Psoas muscle (tissue), 7 donors: ENCODE measurements at regions not wholly inside any gene's neighbourhood (a gene's known extent, or its start where the extent isn't known, plus 50 kb on each side); places are given as distances from the start of the nearest gene placed in this dataset.

Source experiments
- ATAC-seq, 4 donors: fragments of 200-7000 bp; cut with Tn5 transposase; one replicate each; pipeline ENCODE4 v1.9.1; 2020; ENCODE audit warnings: moderate library complexity in 3 of 4, mild to moderate bottlenecking in 2 of 4
- DNase-seq, 2 donors: peaks; one replicate each; pipeline ENCODE4 v3.0.0-alpha.2; 2020
- H3K27ac ChIP-seq: fragments of 200-600 bp; one replicate; pipeline ENCODE4 v1.8.0; 2022
- H3K27me3 ChIP-seq, 3 donors: fragments of 200-600 bp in 1 of 3; one replicate each; pipeline versions ENCODE4 v1.6.1 to v1.8.0; 2013 to 2022; ENCODE audit warnings: low read length in 2 of 3, mild to moderate bottlenecking in 2 of 3, moderate library complexity in 1 of 3; ENCODE audit not compliant: insufficient read depth in 3 of 3
- H3K36me3 ChIP-seq, 2 donors: fragments of 200-600 bp in 1 of 2; one replicate each; pipeline versions ENCODE4 v1.6.1 to v1.8.0; 2013 to 2022; ENCODE audit warnings: low read depth in 1 of 2, mild to moderate bottlenecking in 1 of 2, moderate library complexity in 1 of 2; ENCODE audit not compliant: insufficient read depth in 1 of 2
- H3K4me1 ChIP-seq: fragments of 200-600 bp; one replicate; pipeline ENCODE4 v1.8.0; 2022
- H3K4me3 ChIP-seq: fragments of 200-600 bp; one replicate; pipeline ENCODE4 v1.8.0; 2022; ENCODE audit warnings: mild to moderate bottlenecking
- H3K9me3 ChIP-seq: fragments of 200-600 bp; one replicate; pipeline ENCODE4 v1.8.0; 2022
- WGBS, 3 donors: extraction: QIAGEN DNeasy Blood & Tissue Kit; methylation state at CpG; one replicate each; pipeline versions ENCODE4 v1.1.6 to v1.1.7; 2013; 5-methylcytosine and 5-hydroxymethylcytosine counted together
- intact Hi-C, 2 donors: fragments of 100-400 bp; cut with DNase I; formaldehyde crosslinking; loops; one replicate each; pipeline versions ENCODE4 v1.11.0 to v1.14.2; 2022
- TF ChIP-seq, protein P1 (sequence below): fragments of 200-600 bp; IDR thresholded peaks from one replicate; pipeline ENCODE4 v1.8.0; 2022; ENCODE audit warnings: antibody characterized with exemption
- donor health status: healthy with polysubstance abuse.
- donor health status: DM: no; HTN: no; CAD: no; lungs with moderate emphysema.
- donor health status: Bipolar disorder and iron deficiency.
- donor health status: healthy.
- donor health status: DM: yes; HTN: yes; CAD: no.
- donor health status: DM: no; HTN: no; CAD: no.
- donor health status: DM: yes; HTN: yes; CAD: no.

DNA sequence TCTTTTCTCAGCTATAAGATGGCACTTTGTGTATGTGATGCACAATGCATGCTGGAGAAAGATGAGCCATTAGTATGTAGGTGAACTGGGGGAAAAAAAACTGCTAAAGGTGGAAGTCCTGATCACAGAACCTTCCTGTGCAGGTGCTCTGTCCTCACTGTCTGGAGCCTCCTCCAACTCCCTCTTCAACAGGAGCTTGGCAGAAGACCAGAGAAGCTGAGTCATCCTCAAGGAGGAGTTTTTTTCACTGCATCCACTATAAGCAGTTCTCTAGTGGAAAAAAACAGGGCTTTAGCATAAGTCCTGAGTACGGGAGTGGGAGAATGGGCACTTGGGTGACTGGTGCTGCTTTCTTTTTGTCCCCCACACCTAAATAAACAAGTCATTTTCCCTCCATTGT is 168.4 kb upstream of the CADPS start:
- TF ChIP-seq, protein P1, sequence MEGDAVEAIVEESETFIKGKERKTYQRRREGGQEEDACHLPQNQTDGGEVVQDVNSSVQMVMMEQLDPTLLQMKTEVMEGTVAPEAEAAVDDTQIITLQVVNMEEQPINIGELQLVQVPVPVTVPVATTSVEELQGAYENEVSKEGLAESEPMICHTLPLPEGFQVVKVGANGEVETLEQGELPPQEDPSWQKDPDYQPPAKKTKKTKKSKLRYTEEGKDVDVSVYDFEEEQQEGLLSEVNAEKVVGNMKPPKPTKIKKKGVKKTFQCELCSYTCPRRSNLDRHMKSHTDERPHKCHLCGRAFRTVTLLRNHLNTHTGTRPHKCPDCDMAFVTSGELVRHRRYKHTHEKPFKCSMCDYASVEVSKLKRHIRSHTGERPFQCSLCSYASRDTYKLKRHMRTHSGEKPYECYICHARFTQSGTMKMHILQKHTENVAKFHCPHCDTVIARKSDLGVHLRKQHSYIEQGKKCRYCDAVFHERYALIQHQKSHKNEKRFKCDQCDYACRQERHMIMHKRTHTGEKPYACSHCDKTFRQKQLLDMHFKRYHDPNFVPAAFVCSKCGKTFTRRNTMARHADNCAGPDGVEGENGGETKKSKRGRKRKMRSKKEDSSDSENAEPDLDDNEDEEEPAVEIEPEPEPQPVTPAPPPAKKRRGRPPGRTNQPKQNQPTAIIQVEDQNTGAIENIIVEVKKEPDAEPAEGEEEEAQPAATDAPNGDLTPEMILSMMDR = no peak
- intact Hi-C loops = no loop called here
- no peaks in the 10 kb centered on the region for H3K36me3 ChIP-seq
- no peak overlapping the region for H3K27ac ChIP-seq
- H3K4me3 ChIP-seq = no peak overlapping the region
- H3K27me3 ChIP-seq = no peaks in the 10 kb centered on the region
- DNase-seq (no peak), ATAC-seq (no peak)
- H3K4me1 ChIP-seq = no peaks in the 10 kb centered on the region
- 41 to 64% (median 59%) methylated on average over 1 of the region's 1 CpG for WGBS, 3 donors
- no peaks in the 10 kb centered on the region for H3K9me3 ChIP-seq

DNA sequence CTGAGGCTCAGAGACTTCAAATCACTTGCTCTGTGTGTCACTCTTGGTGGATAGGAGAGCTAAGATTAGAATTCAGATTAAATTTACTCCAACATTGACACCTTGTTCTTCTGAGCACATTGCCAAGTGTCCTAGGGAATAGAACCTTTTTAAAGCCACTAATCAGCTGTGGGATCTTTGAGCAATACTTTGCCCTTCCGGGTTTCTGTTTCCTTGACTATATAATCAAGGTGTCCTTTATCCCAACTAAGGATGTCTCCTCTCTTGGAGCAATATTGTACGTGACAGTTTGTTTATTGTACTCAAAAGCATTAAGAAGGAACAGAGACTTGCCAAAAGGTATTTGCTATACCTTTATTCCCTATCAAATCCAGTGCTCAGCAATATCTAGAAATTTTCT is 170.9 kb upstream of the CADPS start:
- Histone ChIP-seq H3K36me3 (no peaks in the 10 kb centered on the region), H3K27ac (no peak overlapping the region), H3K27me3 (no peaks in the 10 kb centered on the region), H3K9me3 (no peaks in the 10 kb centered on the region), H3K4me3 (no peak overlapping the region), H3K4me1 (no peaks in the 10 kb centered on the region)
- intact Hi-C loops = no loop called here
- ATAC-seq (no peak), DNase-seq (no peak)
- TF ChIP-seq, protein P1 = no peak
- 75 to 82% (median 77%) methylated on average over 2 of the region's 2 CpGs for WGBS, 3 donors

- WGBS, 3 donors = 60 to 66% (median 62%) methylated on average over 4 of the region's 4 CpGs
- DNase-seq (no peak), ATAC-seq (no peak)
- H3K4me3 ChIP-seq = no peak overlapping the region
- no peak overlapping the region for H3K27ac ChIP-seq
- no peaks in the 10 kb centered on the region for H3K9me3 ChIP-seq
- no peaks in the 10 kb centered on the region for H3K36me3 ChIP-seq
- intact Hi-C loops = no loop called here
- no peaks in the 10 kb centered on the region for H3K4me1 ChIP-seq
- no peaks in the 10 kb centered on the region for H3K27me3 ChIP-seq
- TF ChIP-seq, protein P1 = no peak
Measured at GRCh38 chr3:63046580-63046979, 171.4 kb upstream of the CADPS start.

GRCh38 chr3:63047068-63047467 is 171.9 kb upstream of the CADPS start:
- Histone ChIP-seq H3K27ac (no peak overlapping the region), H3K36me3 (no peaks in the 10 kb centered on the region), H3K4me3 (no peak overlapping the region), H3K4me1 (no peaks in the 10 kb centered on the region), H3K27me3 (no peaks in the 10 kb centered on the region), H3K9me3 (no peaks in the 10 kb centered on the region)
- WGBS, 3 donors = 78 to 87% (median 83%) methylated on average over 1 of the region's 1 CpG
- TF ChIP-seq, protein P1 = no peak
- DNase-seq = peak in 1 of 2 donors; percentile 32
- intact Hi-C loops = no loop called here
- no peak for ATAC-seq
